H1 (cell line): ENCODE measurements at regions not wholly inside any gene's neighbourhood (a gene's known extent, or its start where the extent isn't known, plus 50 kb on each side); places are given as distances from the start of the nearest gene placed in this dataset.

ENCODE experiments used
- CTCF ChIA-PET: fragments of 300-600 bp; sonication (Branson Sonifier 250); formaldehyde crosslinking; loops from one replicate; lab custom pipeline; 2021; ENCODE audit not compliant: partially characterized antibody; lab: Charles Lee
- POLR2A ChIA-PET: fragments of 300-600 bp; sonication (Branson Sonifier 250); formaldehyde crosslinking; loops from one replicate; lab custom pipeline; 2021; ENCODE audit warnings: inconsistent platforms; ENCODE audit not compliant: partially characterized antibody; lab: Charles Lee
- DNase-seq, 2 experiments: peaks; one replicate each; pipeline versions ENCODE4 v3.0.0 to v3.0.0-alpha.2; 2010 to 2022; ENCODE audit warnings: low spot score in 2 of 2, low read depth in 1 of 2, mixed read lengths in 1 of 2
- FAIRE-seq: peaks from 2 replicates; lab custom pipeline; 2011; peaks lifted over from hg19 to GRCh38; lab: Jason Lieb, UNC
- H2AFZ ChIP-seq: 2 replicates; pipeline ENCODE4 v1.8.1; 2012; ENCODE audit warnings: low read length, inconsistent platforms
- H2AK5ac ChIP-seq: 2 replicates; pipeline ENCODE4 v1.6.1; 2013; ENCODE audit warnings: low read depth, low read length
- H2BK120ac ChIP-seq: replicated peaks from 2 replicates; pipeline ENCODE3; 2013; ENCODE audit warnings: low read depth, low read length, inconsistent platforms
- H2BK12ac ChIP-seq: 2 replicates; pipeline ENCODE4 v1.6.1; 2013; ENCODE audit warnings: low read depth, low read length
- H2BK15ac ChIP-seq: 2 replicates; pipeline ENCODE4 v1.6.1; 2013; ENCODE audit warnings: low read length
- H2BK20ac ChIP-seq: 2 replicates; pipeline ENCODE4 v1.6.1; 2013; ENCODE audit warnings: low read length
- H2BK5ac ChIP-seq: 2 replicates; pipeline ENCODE4 v1.6.1; 2013; ENCODE audit warnings: low read depth, low read length
- H3K14ac ChIP-seq: 2 replicates; pipeline ENCODE4 v1.6.1; 2013; ENCODE audit warnings: inconsistent platforms; ENCODE audit not compliant: insufficient read length
- H3K18ac ChIP-seq: 2 replicates; pipeline ENCODE4 v1.6.1; 2013; ENCODE audit warnings: low read length; ENCODE audit errors: extremely low read depth
- H3K23ac ChIP-seq: 2 replicates; pipeline ENCODE4 v1.6.1; 2013; ENCODE audit warnings: inconsistent platforms; ENCODE audit not compliant: insufficient read length
- H3K23me2 ChIP-seq: 2 replicates; pipeline ENCODE4 v1.6.1; 2013; ENCODE audit warnings: low read depth, low read length
- H3K27ac ChIP-seq: 2 replicates; pipeline ENCODE4 v1.6.1; 2011; ENCODE audit warnings: low read depth, low read length, inconsistent platforms
- H3K27me3 ChIP-seq, 4 experiments: replicated peaks in 1 of 4; 1 replicate in 1 of 4; 2 replicates in 3 of 4; pipeline versions ENCODE4 v1.6.1 to v1.8.1; 2011 to 2013; ENCODE audit warnings: low read length in 3 of 4, mild to moderate bottlenecking in 3 of 4, inconsistent platforms in 2 of 4, mixed read lengths in 2 of 4, moderate library complexity in 1 of 4; ENCODE audit not compliant: control insufficient read depth in 3 of 4, insufficient read depth in 3 of 4; ENCODE audit errors: extremely low read depth in 1 of 4
- H3K36me3 ChIP-seq, 4 experiments: 2 replicates each; pipeline versions ENCODE4 v1.6.1 to v1.8.1; 2011 to 2013; ENCODE audit warnings: mild to moderate bottlenecking in 4 of 4, low read length in 3 of 4, moderate library complexity in 2 of 4, control low read depth in 1 of 4, inconsistent platforms in 1 of 4; ENCODE audit not compliant: insufficient read depth in 4 of 4, control insufficient read depth in 2 of 4
- H3K4ac ChIP-seq: replicated peaks from 2 replicates; pipeline ENCODE3; 2013; ENCODE audit warnings: low read length, low read depth, mixed read lengths, inconsistent platforms; ENCODE audit not compliant: insufficient read length
- H3K4me1 ChIP-seq, 4 experiments: replicated peaks in 1 of 4; 1 replicate in 1 of 4; 2 replicates in 3 of 4; pipeline versions ENCODE4 v1.6.1 to v1.8.1; 2011 to 2013; ENCODE audit warnings: low read length in 3 of 4, inconsistent platforms in 2 of 4, mixed read lengths in 1 of 4; ENCODE audit not compliant: insufficient read depth in 4 of 4, control insufficient read depth in 3 of 4
- H3K4me2 ChIP-seq, 2 experiments: 2 replicates each; pipeline versions ENCODE4 v1.6.1 to v1.8.1; 2011 to 2013; ENCODE audit warnings: low read depth in 2 of 2, low read length in 2 of 2, control low read depth in 1 of 2, inconsistent platforms in 1 of 2, mild to moderate bottlenecking in 1 of 2; ENCODE audit not compliant: insufficient read depth in 1 of 2
- H3K4me3 ChIP-seq, 4 experiments: fragments of 200-600, 300-600 bp in 1 of 4; sonication (generic), shearing (Covaris generic), sonication (Bioruptor Twin) in 1 of 4; 2 replicates each; pipeline versions ENCODE4 v1.5.1 to v1.8.1; 2011 to 2016; ENCODE audit warnings: low read length in 4 of 4, low read depth in 3 of 4, control low read depth in 2 of 4, inconsistent platforms in 2 of 4, mild to moderate bottlenecking in 2 of 4, mixed read lengths in 1 of 4, moderate library complexity in 1 of 4; ENCODE audit not compliant: insufficient read depth in 2 of 4; ENCODE audit errors: extremely low read depth in 1 of 4
- H3K56ac ChIP-seq: replicated peaks from 2 replicates; pipeline ENCODE3; 2013; ENCODE audit warnings: low read depth, mild to moderate bottlenecking, mixed read lengths, low read length, inconsistent platforms; ENCODE audit not compliant: insufficient read length
- H3K79me1 ChIP-seq: 2 replicates; pipeline ENCODE4 v1.6.1; 2013; ENCODE audit warnings: low read depth, low read length, control low read depth
- H3K79me2 ChIP-seq, 2 experiments: 2 replicates each; pipeline versions ENCODE4 v1.6.1 to v1.8.1; 2012 to 2013; ENCODE audit warnings: low read length in 2 of 2, mild to moderate bottlenecking in 2 of 2, inconsistent platforms in 1 of 2; ENCODE audit not compliant: insufficient read depth in 2 of 2, control insufficient read depth in 1 of 2
- H3K9ac ChIP-seq, 4 experiments: replicated peaks in 1 of 4; 1 replicate in 1 of 4; 2 replicates in 3 of 4; pipeline versions ENCODE4 v1.6.1 to v1.8.1; 2011 to 2013; ENCODE audit warnings: low read depth in 3 of 4, low read length in 3 of 4, control low read depth in 2 of 4, mild to moderate bottlenecking in 2 of 4, moderate library complexity in 2 of 4, inconsistent platforms in 1 of 4; ENCODE audit errors: extremely low read depth in 1 of 4
- H3K9me3 ChIP-seq, 2 experiments: 2 replicates each; pipeline versions ENCODE4 v1.6.1 to v1.8.1; 2012 to 2013; ENCODE audit warnings: mild to moderate bottlenecking in 2 of 2, moderate library complexity in 2 of 2, control low read depth in 1 of 2, inconsistent platforms in 1 of 2, low read depth in 1 of 2, low read length in 1 of 2, mixed read lengths in 1 of 2; ENCODE audit not compliant: insufficient read depth in 2 of 2
- H4K20me1 ChIP-seq, 2 experiments: replicated peaks in 1 of 2; 2 replicates each; pipeline versions ENCODE3 to v1.8.1; 2011 to 2013; ENCODE audit warnings: inconsistent platforms in 2 of 2, low read length in 2 of 2, mild to moderate bottlenecking in 1 of 2; ENCODE audit not compliant: insufficient read depth in 2 of 2, control insufficient read depth in 1 of 2
- H4K5ac ChIP-seq: 2 replicates; pipeline ENCODE4 v1.6.1; 2013; ENCODE audit warnings: low read length, low read depth, mixed read lengths, inconsistent platforms; ENCODE audit not compliant: insufficient read length
- H4K8ac ChIP-seq: 2 replicates; pipeline ENCODE4 v1.8.0; 2013; ENCODE audit warnings: mild to moderate bottlenecking, moderate library complexity, low read length, inconsistent platforms; ENCODE audit not compliant: insufficient read depth; ENCODE audit errors: extremely low read depth
- H4K91ac ChIP-seq: replicated peaks from 2 replicates; pipeline ENCODE3; 2013; ENCODE audit warnings: low read length, mixed read lengths, inconsistent platforms; ENCODE audit not compliant: insufficient read length
- ATF2 ChIP-seq: IDR thresholded peaks from 2 replicates; pipeline ENCODE4 v1.6.1; 2012; ENCODE audit warnings: low read length, inconsistent platforms
- CBX5 ChIP-seq: fragments of 300-800, 300-1000 bp; sonication (generic); IDR thresholded peaks from 2 replicates; pipeline ENCODE4 v1.7.1; 2016; ENCODE audit warnings: antibody characterized with exemption, low read length, low read depth
- CEBPB ChIP-seq: IDR thresholded peaks from 2 replicates; pipeline ENCODE4 v1.6.1; 2012; ENCODE audit warnings: low read depth, low read length
- KDM4A ChIP-seq: IDR thresholded peaks from one replicate; pipeline ENCODE4 v1.7.1; 2012; ENCODE audit warnings: low read depth, mild to moderate bottlenecking, moderate library complexity, low read length, inconsistent platforms; ENCODE audit not compliant: severe bottlenecking
- POU5F1 ChIP-seq: IDR thresholded peaks from 2 replicates; pipeline ENCODE4 v1.6.1; 2011; ENCODE audit warnings: low read depth, mild to moderate bottlenecking, low read length, moderate library complexity
- RNF2 ChIP-seq: fragments of 200-900, 300-1000 bp; sonication (generic); IDR thresholded peaks from 2 replicates; pipeline ENCODE4 v1.7.1; 2016; ENCODE audit warnings: borderline replicate concordance, low read depth, mild to moderate bottlenecking, antibody characterized with exemption, low read length; ENCODE audit not compliant: poor library complexity, severe bottlenecking; ENCODE audit errors: missing control alignments
- RXRA ChIP-seq: IDR thresholded peaks from 2 replicates; pipeline ENCODE4 v1.6.1; 2011; ENCODE audit warnings: low read depth, mild to moderate bottlenecking, low read length, moderate library complexity; ENCODE audit not compliant: insufficient read depth
- SIN3A ChIP-seq, 2 experiments: IDR thresholded peaks in 1 of 2; conservative IDR thresholded peaks in 1 of 2; 2 replicates each; pipeline ENCODE4 v1.6.1; 2011 to 2012; ENCODE audit warnings: low read length in 2 of 2, improper control_type of control experiment in 1 of 2, low read depth in 1 of 2, mild to moderate bottlenecking in 1 of 2
- SIRT6 ChIP-seq: IDR thresholded peaks from one replicate; pipeline ENCODE4 v1.7.1; 2012; ENCODE audit warnings: low read length, inconsistent platforms
- SIX5 ChIP-seq: IDR thresholded peaks from 2 replicates; pipeline ENCODE4 v1.6.1; 2011; ENCODE audit warnings: mild to moderate bottlenecking, low read depth, low read length
- TAF7 ChIP-seq: optimal IDR thresholded peaks from 2 replicates; pipeline ENCODE3; 2011; ENCODE audit warnings: low read depth, mild to moderate bottlenecking, inconsistent platforms, low read length, moderate library complexity, borderline replicate concordance
- TEAD4 ChIP-seq: IDR thresholded peaks from 2 replicates; pipeline ENCODE4 v1.6.1; 2012; ENCODE audit warnings: low read depth, low read length, inconsistent platforms, mixed read lengths
- ZNF274 ChIP-seq: IDR thresholded peaks from 2 replicates; pipeline ENCODE4 v1.7.0; 2012; ENCODE audit warnings: low read length, borderline replicate concordance; ENCODE audit errors: extremely low read depth
- WGBS, 2 experiments: shearing (Covaris generic) in 1 of 2; methylation state at CpG; one replicate each; pipeline versions ENCODE4 v1.1.6 to v1.1.7; 2013 to 2015; ENCODE audit warnings: low lambda C conversion rate in 2 of 2, mixed read lengths in 2 of 2, inconsistent platforms in 1 of 2, low coverage in 1 of 2, missing lambda C conversion rate in 1 of 2; ENCODE audit not compliant: insufficient replicate concordance in 2 of 2, insufficient coverage in 1 of 2, insufficient read length in 1 of 2; ENCODE audit errors: extremely low coverage in 1 of 2, missing lambda C conversion rate in 1 of 2; 5-methylcytosine and 5-hydroxymethylcytosine counted together

- Histone ChIP-seq H3K4me2 (no peak overlapping the region), H3K14ac (no peak overlapping the region), H3K56ac (no peak overlapping the region), H3K4me1 (no peaks in the 10 kb centered on the region; a peak in 1 of 7 replicates), H3K27ac (no peak overlapping the region), H3K4ac (no peak overlapping the region), H2BK5ac (no peak overlapping the region), H2AK5ac (no peak overlapping the region), H4K91ac (no peak overlapping the region), H3K79me1 (no peaks in the 10 kb centered on the region), H4K5ac (no peak overlapping the region), H2AFZ (no peak overlapping the region), H3K27me3 (no peaks in the 10 kb centered on the region; a peak in 1 of 7 replicates), H2BK12ac (no peak overlapping the region), H3K9me3 (peaks cover 0 to 5% of the 10 kb centered on the region in 2 experiments; a peak in 2 of 4 replicates), H2BK15ac (no peak overlapping the region), H2BK120ac (no peak overlapping the region), H3K18ac (no peak overlapping the region), H3K4me3 (no peak overlapping the region), H4K8ac (no peak overlapping the region), H3K9ac (no peak overlapping the region), H3K79me2 (peaks cover 0 to 8% of the 10 kb centered on the region in 2 experiments; a peak in 2 of 4 replicates), H3K36me3 (no peaks in the 10 kb centered on the region; a peak in 2 of 8 replicates), H4K20me1 (peaks cover 0 to 4% of the 10 kb centered on the region in 2 experiments), H3K23ac (no peak overlapping the region), H3K23me2 (no peaks in the 10 kb centered on the region), H2BK20ac (no peak overlapping the region)
- DNase-seq (no peak), FAIRE-seq (no peak)
- ChIA-PET POLR2A (no interaction called here), CTCF (interaction anchor here (1.4 to 2.7 kb wide), 4 partner anchors 12 to 28 kb away, joined by 3 to 15 read pairs (median 4); no protein-coding TSS in a partner anchor)
- WGBS, 2 experiments, result 95% methylated on average over 4 of the region's 4 CpGs; no CpG with 5 or more reads in 1 of the 2 experiments
- TF ChIP-seq TAF7 (no peak), CEBPB (no peak), CBX5 (no peak), SIRT6 (no peak), TEAD4 (no peak), SIX5 (no peak), SIN3A (conservative IDR thresholded peaks at IDR 0.05 in 1 of 2, IDR thresholded peaks at IDR 0.05 in 1 of 2; ENCODE audit: low read depth in 1 of 2, low read length in 2 of 2) (no peak), RXRA (no peak), RNF2 (no peak), ATF2 (no peak), KDM4A (no peak), ZNF274 (no peak), POU5F1 (no peak)
Observed at GRCh38 chr7:131879424-131879823, 323.0 kb upstream of the PODXL start.
